HCEC 1CT (cell line): ENCODE measurements at regions not wholly inside any gene's neighbourhood (a gene's known extent, or its start where the extent isn't known, plus 50 kb on each side); places are given as distances from the start of the nearest gene placed in this dataset.
A peak's percentile ranks its signal among the peaks of the same experiment; 100 is the strongest.

ENCODE experiments used
- DNase-seq: peaks from one replicate; pipeline ENCODE4 v3.0.0-alpha.2; 2017

GRCh38 chr3:72451841-72452240 is 396.4 kb downstream of the SHQ1 start:
- no peak for DNase-seq

GRCh38 chr3:72449551-72449950 is 398.7 kb downstream of the SHQ1 start:
- DNase-seq: no peak

GRCh38 chr3:72448858-72449257 is 399.4 kb downstream of the SHQ1 start:
- peak; percentile 45 for DNase-seq

GRCh38 chr3:72448375-72448823 is 399.8 kb downstream of the SHQ1 start:
- DNase-seq: no peak

DNA sequence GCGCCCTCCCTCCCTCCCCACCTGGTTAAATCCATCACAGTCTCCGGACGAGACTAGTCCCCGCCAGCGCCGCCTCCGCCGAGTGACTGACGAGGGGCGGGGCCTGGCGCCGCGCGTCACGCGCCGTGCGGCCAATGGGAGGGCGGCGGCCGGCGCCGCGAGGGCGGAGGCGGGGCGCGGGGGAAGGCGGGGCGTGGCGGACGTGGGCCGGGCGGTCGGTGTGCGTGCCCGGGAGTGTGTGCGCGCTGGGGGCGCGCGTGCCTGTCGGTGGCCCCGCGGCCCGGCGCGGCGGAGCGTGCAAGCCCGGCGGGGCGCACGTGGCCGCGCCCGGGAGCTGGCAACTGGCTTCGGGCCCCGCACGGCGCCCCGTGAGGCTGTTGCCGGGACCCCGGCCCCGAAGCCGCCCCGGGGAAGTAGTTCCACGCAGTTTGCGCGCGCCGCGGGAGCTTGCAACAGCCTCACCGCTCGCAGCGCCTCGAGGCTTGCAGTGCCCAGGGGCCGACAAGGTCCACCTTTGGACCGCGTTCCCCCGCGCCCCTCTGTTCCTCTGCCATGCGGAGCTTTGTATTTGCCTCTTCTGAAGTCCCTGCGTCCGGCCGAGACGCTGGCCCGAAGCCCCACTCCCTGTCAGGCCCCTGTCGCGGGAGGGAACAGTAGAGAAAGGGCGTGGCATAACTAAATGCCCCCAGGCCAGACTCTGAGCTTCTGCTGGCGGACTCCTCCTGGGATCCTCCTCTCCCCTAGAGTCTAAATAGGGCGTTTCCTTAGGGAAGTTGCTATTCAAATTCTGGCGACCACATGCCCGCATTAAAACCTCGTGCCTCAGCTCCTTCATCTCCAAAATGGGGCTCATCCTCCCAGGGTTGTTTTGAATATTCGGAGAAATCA is 400.9 kb downstream of the SHQ1 start:
- DNase-seq: peak; percentile 91

DNA sequence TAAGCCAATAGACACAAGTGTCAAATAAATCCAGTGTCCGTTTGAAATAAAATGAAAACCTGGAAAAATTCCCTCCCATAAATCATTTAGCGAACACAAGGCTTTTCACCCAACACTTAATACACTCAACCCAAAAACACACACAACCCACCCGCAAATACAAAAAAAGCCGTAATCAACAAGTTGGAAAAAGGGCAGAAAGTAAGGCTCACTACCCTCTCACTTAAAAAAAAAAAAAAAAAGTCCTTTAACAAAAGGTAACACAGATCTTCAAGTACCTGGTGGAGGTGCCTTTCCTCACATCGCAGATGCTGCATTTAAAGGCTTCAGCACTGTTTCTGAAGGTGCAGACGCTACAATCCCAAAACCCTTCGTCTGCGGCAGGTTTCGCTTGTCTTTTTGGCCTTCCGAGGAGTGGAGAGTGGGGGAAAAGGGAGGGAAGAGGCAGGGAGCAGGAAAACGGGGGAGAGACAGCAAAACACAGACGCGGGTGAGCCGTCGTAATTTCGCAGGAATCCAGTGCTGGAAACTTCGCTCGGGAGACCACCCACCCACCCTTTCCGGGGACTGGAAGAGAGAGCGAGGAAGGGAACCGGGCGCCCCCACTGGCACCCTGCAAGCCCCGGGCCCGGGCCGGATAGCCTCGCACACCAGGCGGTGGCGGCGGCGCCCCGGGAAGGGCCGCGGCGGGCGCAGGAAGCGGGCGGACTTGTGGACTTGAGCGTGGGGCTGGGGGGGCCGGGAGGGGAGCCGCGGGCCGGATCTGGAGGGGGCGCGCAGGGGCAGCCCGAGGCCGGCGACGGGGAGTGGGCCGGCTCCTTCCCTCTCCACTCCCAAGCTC is 401.8 kb downstream of the SHQ1 start, which contains the start of gene RYBP:
Gene RYBP (minus strand): TSS at position 404 of the 841 bp plus-strand sequence.
- DNase-seq: peak; percentile 45

DNA sequence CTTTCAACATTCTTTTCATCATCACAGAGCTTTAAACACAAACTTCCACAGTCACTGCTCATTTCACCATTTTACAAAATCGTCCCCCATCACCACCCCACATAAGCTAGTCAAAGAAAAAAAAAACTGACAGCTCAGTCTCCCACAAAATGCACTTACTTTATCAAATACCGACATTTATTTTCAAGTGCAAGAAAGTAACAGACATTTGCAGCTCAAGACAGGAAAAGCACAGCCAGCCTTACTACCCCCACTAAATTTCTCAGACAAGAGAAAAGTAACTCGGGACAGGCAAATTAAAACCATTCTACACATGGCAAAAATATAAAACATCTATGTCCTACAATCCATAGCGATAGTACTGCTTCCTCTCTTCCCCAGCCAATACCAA is 402.4 kb downstream of the SHQ1 start:
- DNase-seq: no peak

- DNase-seq: peak; percentile 28
Measured at GRCh38 chr3:72444656-72445223, 403.5 kb downstream of the SHQ1 start.

GRCh38 chr3:72442759-72443158 is 405.5 kb downstream of the SHQ1 start:
- no peak for DNase-seq

- DNase-seq: no peak
Measured at GRCh38 chr3:72441284-72441994, 406.8 kb downstream of the SHQ1 start.

- DNase-seq: no peak
Measured at GRCh38 chr3:72440491-72440890, 407.8 kb downstream of the SHQ1 start.

GRCh38 chr3:72439321-72440183 is 408.7 kb downstream of the SHQ1 start:
- no peak for DNase-seq

DNA sequence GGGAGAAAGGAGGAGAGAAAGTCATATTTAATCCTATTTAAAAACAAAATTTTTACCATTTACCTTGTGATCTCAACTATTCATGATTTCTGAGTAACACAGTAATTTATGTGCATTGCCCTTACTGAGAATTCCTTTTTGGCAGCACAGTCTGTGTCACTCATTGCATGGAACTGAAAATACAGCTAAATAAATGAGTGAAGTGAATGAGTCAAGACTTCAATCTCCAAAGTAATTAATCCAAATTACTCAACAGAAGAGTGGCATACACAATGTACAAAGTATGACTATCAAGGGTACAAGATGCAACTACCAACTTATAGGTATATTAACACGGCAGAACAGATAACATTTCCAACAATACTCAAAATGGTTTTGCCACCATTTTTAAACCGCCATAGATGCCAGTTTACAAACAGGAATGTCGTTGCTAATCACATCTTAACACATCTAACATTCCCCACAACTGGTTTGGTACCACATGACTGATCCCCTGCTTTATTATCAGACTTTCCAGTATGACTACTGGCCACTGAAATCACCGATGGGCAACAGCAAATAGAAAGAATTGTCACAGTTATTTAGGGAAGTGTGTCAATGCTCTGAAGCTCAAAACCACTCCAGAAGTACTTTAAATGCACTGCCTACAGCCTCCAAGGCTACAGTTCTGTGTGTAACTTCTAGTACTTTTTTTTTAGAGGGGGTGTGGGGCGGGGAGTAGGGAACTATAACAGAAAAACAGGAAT is 410.4 kb downstream of the SHQ1 start:
- DNase-seq: no peak

GRCh38 chr3:72436863-72437592 is 411.2 kb downstream of the SHQ1 start:
- no peak for DNase-seq

GRCh38 chr3:72434296-72434695 is 413.9 kb downstream of the SHQ1 start:
- no peak for DNase-seq

DNA sequence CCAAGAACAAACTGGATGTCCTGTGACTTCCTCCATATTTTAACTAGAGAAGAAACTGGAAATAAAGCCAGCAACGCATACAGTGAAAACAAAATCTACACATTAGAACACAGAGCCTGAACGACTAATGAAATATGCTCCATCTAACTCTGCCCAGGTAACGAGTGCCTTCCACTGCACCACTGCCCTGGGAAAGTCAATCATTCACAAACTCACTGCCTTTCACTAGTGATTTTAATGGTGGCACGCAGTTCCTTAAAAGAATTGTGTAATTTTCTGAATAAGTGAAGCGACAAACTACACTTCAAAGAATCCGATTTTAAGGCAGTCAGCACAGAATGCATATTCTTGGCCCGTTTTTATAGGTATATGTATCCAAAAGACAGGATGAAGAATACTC is 416.0 kb downstream of the SHQ1 start:
- DNase-seq: no peak

DNA sequence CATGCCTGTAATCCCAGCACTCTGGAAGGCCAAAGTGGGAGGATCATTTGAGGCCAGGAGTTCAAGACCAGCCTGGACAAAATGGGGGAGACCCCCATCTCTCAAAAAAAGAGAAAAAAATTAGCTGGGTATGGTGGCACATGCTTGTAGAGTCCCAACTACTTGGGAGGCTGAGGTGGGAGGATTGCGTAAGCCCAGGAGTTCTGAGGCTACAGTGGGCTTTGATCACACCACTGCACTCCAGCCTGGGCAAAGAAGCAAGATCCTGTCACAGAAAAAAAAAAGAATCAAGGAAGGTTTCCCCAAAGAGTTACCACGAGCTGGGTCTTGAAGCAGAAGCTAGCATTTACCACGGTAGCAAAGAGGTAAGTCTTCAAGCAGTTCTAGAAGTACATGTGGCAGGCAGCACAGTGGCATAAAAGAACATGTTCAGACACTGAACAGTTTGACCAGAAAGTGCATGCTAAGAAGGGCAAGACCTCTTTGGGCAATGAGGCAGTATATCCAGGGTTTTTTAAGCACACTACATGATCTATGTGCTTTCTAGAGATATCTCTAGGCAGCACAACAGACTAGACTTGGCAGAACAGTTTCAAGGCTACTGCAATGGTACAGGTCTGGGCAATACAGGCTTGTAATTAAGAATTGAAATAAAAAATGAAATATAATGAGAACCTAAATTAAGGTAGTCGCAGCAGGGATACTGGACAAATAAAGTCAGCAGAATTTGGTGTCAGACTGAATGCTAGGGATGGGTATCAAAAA is 418.5 kb downstream of the SHQ1 start:
- no peak for DNase-seq

GRCh38 chr3:72428803-72429202 is 419.4 kb downstream of the SHQ1 start:
- DNase-seq: no peak

DNA sequence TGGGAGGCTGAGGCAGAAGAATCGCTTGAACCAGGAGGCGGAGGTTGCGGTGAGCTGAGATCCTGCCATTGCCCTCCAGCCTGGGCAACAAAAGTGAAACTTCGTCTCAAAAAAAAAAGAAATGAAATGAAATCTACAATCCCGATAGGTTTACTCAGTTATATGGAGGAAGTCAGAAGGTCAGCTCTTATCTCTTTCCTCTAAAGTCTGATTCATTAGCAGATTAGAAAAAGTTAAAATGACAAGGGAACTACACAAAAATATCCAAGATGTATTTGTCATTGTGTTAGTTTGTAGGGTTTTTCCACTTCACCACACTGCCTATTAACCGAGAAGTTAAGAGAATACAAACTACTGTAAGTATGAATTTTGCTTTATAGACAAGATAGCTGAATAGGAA is 420.6 kb downstream of the SHQ1 start:
- no peak for DNase-seq
